HFFc6 (cell line): ENCODE measurements at regions not wholly inside any gene's neighbourhood (a gene's known extent, or its start where the extent isn't known, plus 50 kb on each side); places are given as distances from the start of the nearest gene placed in this dataset.

ENCODE experiments used
- DNase-seq: peaks from one replicate; pipeline ENCODE4 v3.0.0-alpha.2; 2018
- H3K27ac Mint-ChIP-seq: 2 replicates; pipeline ENCODE4 v1.8.0; 2020; ENCODE audit warnings: mild to moderate bottlenecking, mixed read lengths
- H3K27me3 Mint-ChIP-seq: 2 replicates; pipeline ENCODE4 v1.8.0; 2021; ENCODE audit warnings: mild to moderate bottlenecking, moderate library complexity, mixed read lengths; ENCODE audit not compliant: insufficient read depth
- H3K36me3 Mint-ChIP-seq: 2 replicates; pipeline ENCODE4 v1.8.0; 2021; ENCODE audit warnings: low read depth, mixed read lengths
- H3K4me1 Mint-ChIP-seq: 2 replicates; pipeline ENCODE4 v1.8.0; 2020; ENCODE audit warnings: low read depth, mixed read lengths
- H3K4me3 Mint-ChIP-seq: 2 replicates; pipeline ENCODE4 v1.8.0; 2020; ENCODE audit warnings: mild to moderate bottlenecking, moderate library complexity, mixed read lengths
- H3K9me3 Mint-ChIP-seq: 2 replicates; pipeline ENCODE4 v1.8.0; 2020; ENCODE audit warnings: mild to moderate bottlenecking, mixed read lengths
- TF ChIP-seq, protein P1 (sequence below): fragments of 200-600 bp; sonication (generic); IDR thresholded peaks from 2 replicates; pipeline ENCODE4 v1.5.0; 2021; ENCODE audit warnings: antibody characterized with exemption, mild to moderate bottlenecking

DNA sequence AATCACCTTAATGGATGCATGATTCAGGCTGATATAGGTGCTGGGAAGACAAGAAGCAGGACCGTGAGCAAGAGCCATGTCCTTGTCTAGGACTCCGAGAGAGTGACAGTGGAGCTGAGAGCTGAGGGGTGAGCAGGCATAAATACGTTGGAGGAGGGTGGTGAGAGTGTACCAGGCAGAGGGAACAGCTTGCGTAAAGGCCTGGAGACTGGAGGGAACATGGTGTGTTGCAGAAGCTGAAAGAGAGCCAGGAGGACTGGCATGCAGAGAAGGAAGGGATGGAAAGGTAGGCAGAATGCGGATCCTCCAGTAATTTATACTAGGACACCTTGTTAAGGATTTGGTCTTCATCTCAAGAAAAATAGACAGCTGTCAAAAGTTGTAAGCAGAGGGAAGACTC is 653.2 kb downstream of the HS3ST4 start:
- no peaks in the 10 kb centered on the region; the same call in 1 of the 2 replicates for H3K27me3 Mint-ChIP-seq
- no peaks in the 10 kb centered on the region for H3K36me3 Mint-ChIP-seq
- DNase-seq = no peak
- no peak overlapping the region for H3K27ac Mint-ChIP-seq
- TF ChIP-seq, protein P1, sequence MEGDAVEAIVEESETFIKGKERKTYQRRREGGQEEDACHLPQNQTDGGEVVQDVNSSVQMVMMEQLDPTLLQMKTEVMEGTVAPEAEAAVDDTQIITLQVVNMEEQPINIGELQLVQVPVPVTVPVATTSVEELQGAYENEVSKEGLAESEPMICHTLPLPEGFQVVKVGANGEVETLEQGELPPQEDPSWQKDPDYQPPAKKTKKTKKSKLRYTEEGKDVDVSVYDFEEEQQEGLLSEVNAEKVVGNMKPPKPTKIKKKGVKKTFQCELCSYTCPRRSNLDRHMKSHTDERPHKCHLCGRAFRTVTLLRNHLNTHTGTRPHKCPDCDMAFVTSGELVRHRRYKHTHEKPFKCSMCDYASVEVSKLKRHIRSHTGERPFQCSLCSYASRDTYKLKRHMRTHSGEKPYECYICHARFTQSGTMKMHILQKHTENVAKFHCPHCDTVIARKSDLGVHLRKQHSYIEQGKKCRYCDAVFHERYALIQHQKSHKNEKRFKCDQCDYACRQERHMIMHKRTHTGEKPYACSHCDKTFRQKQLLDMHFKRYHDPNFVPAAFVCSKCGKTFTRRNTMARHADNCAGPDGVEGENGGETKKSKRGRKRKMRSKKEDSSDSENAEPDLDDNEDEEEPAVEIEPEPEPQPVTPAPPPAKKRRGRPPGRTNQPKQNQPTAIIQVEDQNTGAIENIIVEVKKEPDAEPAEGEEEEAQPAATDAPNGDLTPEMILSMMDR = no peak
- no peak overlapping the region for H3K4me3 Mint-ChIP-seq
- peaks cover 53% of the 10 kb centered on the region for H3K9me3 Mint-ChIP-seq
- H3K4me1 Mint-ChIP-seq = no peaks in the 10 kb centered on the region

DNA sequence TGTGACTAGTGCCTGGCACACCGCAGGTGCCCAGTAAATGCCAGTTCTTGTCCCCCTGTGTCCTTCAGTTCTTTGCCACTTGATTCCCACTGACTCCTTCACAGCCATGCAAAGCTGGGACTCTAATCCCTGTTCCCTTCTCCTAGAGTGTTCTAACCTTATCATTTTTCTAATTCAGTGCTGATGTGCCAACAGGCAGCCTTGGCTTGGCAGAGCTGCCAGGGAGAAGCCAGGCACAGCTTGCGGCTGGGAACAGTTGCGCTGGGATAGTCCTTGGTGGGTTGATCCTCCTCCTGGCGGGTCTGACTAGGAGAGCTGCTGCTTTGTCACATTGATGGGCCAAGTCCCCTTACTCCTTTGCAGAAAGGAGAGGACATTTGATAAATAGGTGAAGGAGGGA is 654.2 kb downstream of the HS3ST4 start:
- H3K4me3 Mint-ChIP-seq = no peak overlapping the region
- H3K4me1 Mint-ChIP-seq = no peaks in the 10 kb centered on the region
- no peak overlapping the region for H3K27ac Mint-ChIP-seq
- H3K9me3 Mint-ChIP-seq = peaks cover 56% of the 10 kb centered on the region
- no peaks in the 10 kb centered on the region; the same call in 1 of the 2 replicates for H3K27me3 Mint-ChIP-seq
- no peaks in the 10 kb centered on the region for H3K36me3 Mint-ChIP-seq
- TF ChIP-seq, protein P1 = no peak
- no peak for DNase-seq

DNA sequence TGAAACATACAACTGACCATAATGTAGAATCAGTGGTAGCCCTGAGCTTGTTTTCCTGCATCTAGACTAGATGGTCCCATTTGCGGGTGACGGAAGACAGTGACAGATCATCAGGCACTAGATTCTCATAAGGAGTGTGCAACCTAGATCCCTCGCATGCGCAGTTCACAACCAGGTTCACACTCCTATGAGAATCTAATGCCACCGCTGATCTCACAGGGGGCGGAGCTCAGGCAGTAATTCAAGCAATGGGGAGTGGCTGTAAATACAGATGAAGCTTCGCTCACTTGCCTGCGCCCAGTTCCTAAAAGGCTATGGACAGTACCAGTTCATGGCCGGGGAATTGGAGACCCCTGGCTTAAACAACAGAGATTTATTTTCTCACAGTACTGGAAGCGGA is 656.3 kb downstream of the HS3ST4 start:
- Mint-ChIP-seq H3K27me3 (no peaks in the 10 kb centered on the region; the same call in 1 of the 2 replicates), H3K27ac (no peak overlapping the region), H3K4me3 (no peak overlapping the region), H3K9me3 (peaks cover 56% of the 10 kb centered on the region), H3K4me1 (no peaks in the 10 kb centered on the region), H3K36me3 (no peaks in the 10 kb centered on the region)
- TF ChIP-seq, protein P1 = no peak
- no peak for DNase-seq

DNA sequence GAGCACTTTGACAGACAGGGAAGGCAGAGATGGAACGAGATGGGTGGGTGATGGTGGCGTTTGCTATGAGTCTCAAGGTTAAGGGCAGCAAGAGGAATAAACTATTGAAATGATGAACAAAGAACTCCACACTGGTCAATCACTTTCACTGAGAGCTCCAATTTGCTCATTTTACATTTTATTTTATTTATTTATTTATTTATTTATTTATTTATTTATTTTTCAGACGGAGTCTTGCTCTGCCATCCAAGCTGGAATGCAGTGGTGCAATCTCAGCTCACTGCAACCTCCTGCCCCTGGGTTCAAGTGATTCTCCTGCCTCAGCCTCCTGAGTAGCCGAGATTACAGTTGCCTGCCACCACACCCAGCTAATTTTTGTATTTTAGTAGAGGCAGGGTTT is 669.1 kb downstream of the HS3ST4 start:
- Mint-ChIP-seq H3K27me3 (no peaks in the 10 kb centered on the region; the same call in 1 of the 2 replicates), H3K27ac (no peak overlapping the region)

DNA sequence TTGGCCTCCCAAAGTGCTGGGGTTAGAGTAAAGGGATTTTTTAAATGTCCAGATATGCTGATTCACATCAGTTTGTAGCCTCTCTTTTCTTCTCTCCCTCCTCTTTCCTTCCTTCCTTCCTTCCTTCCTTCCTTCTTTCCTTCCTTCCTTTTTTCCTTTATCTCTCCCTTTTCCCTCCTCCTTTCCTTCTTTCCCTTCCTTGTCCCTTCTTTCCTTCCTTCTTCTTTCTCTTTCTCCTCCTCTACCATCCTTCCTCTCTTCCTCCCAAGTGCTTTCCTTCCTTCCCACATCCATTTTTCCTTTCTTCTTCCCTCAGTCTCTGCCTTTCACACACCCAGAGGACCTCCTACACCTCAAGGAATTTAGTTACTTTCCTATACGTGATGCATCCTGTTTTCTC is 671.8 kb downstream of the HS3ST4 start:
- Mint-ChIP-seq H3K36me3 (no peaks in the 10 kb centered on the region), H3K27me3 (no peaks in the 10 kb centered on the region; the same call in 1 of the 2 replicates), H3K4me3 (no peak overlapping the region), H3K4me1 (no peaks in the 10 kb centered on the region), H3K9me3 (peaks cover 57% of the 10 kb centered on the region), H3K27ac (no peak overlapping the region)
- TF ChIP-seq, protein P1 = no peak
- DNase-seq = no peak

More for the DNA sequence above, 669.1 kb downstream of the HS3ST4 start:
- no peak for DNase-seq
- Mint-ChIP-seq H3K36me3 (no peaks in the 10 kb centered on the region; the same call in 1 of the 2 replicates), H3K4me3 (no peak overlapping the region), H3K9me3 (peaks cover 50% of the 10 kb centered on the region), H3K4me1 (no peaks in the 10 kb centered on the region)
- TF ChIP-seq, protein P1 = no peak
